OCI-LY3 (cell line): ENCODE measurements at regions not wholly inside any gene's neighbourhood (a gene's known extent, or its start where the extent isn't known, plus 50 kb on each side); places are given as distances from the start of the nearest gene placed in this dataset.

Experiments
- H2AFZ ChIP-seq: fragments of 200-600, 300-600 bp; shearing (Covaris generic); 2 replicates; pipeline ENCODE4 v1.6.0; 2014; ENCODE audit warnings: antibody characterized with exemption, low read depth, low read length
- H3K27ac ChIP-seq: fragments of 200-600, 300-600 bp; sonication (generic); 2 replicates; pipeline ENCODE4 v1.5.1; 2014; ENCODE audit warnings: mild to moderate bottlenecking, low read length, moderate library complexity, mixed read lengths
- H3K27me3 ChIP-seq: fragments of 200-600, 300-600 bp; sonication (generic); 2 replicates; pipeline ENCODE4 v1.6.1; 2014; ENCODE audit warnings: low read depth, low read length, mixed read lengths
- H3K36me3 ChIP-seq: fragments of 200-600, 300-600 bp; sonication (generic); replicated peaks from 2 replicates; pipeline ENCODE3; 2014; ENCODE audit warnings: low read depth, low read length, mixed read lengths
- H3K4me1 ChIP-seq: fragments of 300-600, 200-600 bp; sonication (generic); 2 replicates; pipeline ENCODE4 v1.6.1; 2014; ENCODE audit warnings: low read length, mixed read lengths
- H3K4me2 ChIP-seq: fragments of 200-600, 300-600 bp; sonication (generic); 2 replicates; pipeline ENCODE4 v1.6.1; 2014; ENCODE audit warnings: low read length, mixed read lengths
- H3K4me3 ChIP-seq: fragments of 300-600, 200-600 bp; sonication (generic); 2 replicates; pipeline ENCODE4 v1.5.1; 2014; ENCODE audit warnings: antibody characterized with exemption, mild to moderate bottlenecking, low read length, moderate library complexity
- H3K79me2 ChIP-seq: fragments of 300-600, 200-600 bp; shearing (Covaris generic); 2 replicates; pipeline ENCODE4 v1.6.1; 2014; ENCODE audit warnings: mild to moderate bottlenecking, low read length, mixed read lengths
- H3K9ac ChIP-seq: fragments of 300-600, 200-600 bp; shearing (Covaris generic); 2 replicates; pipeline ENCODE4 v1.6.0; 2014; ENCODE audit warnings: mild to moderate bottlenecking, low read length, moderate library complexity
- H3K9me3 ChIP-seq: fragments of 200-600, 300-600 bp; shearing (Covaris generic); 2 replicates; pipeline ENCODE4 v1.6.1; 2014; ENCODE audit warnings: low read length, mixed read lengths; ENCODE audit not compliant: insufficient read depth
- H4K20me1 ChIP-seq: fragments of 200-600, 300-600 bp; sonication (generic); 2 replicates; pipeline ENCODE4 v1.6.1; 2016; ENCODE audit warnings: low read length, mixed read lengths; ENCODE audit not compliant: insufficient read depth
- EZH2phosphoT487 ChIP-seq: fragments of 200-600 bp; shearing (Covaris generic); IDR thresholded peaks from 2 replicates; pipeline ENCODE4 v1.6.1; 2018; ENCODE audit warnings: antibody characterized with exemption, mixed run types, low read depth
- TF ChIP-seq, protein P1 (sequence below): fragments of 200-600, 300-600 bp; sonication (generic); IDR thresholded peaks from 2 replicates; pipeline ENCODE4 v1.5.1; 2014; ENCODE audit warnings: antibody characterized with exemption, low read length, low read depth

DNA sequence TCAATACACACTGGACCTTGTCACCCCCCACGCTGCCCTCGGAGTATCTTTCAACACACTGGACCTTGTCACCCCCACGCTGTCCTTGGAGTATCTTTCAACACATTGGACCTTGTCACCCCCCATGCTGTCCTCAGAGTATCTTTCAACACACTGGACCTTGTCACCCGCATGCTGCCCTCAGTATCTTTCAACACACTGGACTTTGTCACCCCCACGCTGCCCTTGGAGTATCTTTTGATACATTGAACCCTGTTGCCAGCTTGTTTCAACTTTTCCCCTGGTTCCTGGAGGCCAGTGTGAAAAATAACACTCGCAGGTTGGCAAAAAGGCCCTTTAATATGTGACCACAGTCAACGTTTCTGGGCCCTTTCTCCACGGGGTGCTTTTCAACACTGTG, 247.8 kb downstream of the TEX29 start:
- no peaks in the 10 kb centered on the region for H3K27me3 ChIP-seq
- H3K79me2 ChIP-seq = no peaks in the 10 kb centered on the region
- no peaks in the 10 kb centered on the region for H3K4me1 ChIP-seq
- H3K27ac ChIP-seq = no peak overlapping the region
- no peaks in the 10 kb centered on the region for H4K20me1 ChIP-seq
- H2AFZ ChIP-seq = no peak overlapping the region
- no peak overlapping the region for H3K9ac ChIP-seq
- H3K4me2 ChIP-seq = no peak overlapping the region
- H3K4me3 ChIP-seq = no peak overlapping the region
- H3K36me3 ChIP-seq = no peaks in the 10 kb centered on the region
- no peak for TF ChIP-seq EZH2phosphoT487
- TF ChIP-seq, protein P1, sequence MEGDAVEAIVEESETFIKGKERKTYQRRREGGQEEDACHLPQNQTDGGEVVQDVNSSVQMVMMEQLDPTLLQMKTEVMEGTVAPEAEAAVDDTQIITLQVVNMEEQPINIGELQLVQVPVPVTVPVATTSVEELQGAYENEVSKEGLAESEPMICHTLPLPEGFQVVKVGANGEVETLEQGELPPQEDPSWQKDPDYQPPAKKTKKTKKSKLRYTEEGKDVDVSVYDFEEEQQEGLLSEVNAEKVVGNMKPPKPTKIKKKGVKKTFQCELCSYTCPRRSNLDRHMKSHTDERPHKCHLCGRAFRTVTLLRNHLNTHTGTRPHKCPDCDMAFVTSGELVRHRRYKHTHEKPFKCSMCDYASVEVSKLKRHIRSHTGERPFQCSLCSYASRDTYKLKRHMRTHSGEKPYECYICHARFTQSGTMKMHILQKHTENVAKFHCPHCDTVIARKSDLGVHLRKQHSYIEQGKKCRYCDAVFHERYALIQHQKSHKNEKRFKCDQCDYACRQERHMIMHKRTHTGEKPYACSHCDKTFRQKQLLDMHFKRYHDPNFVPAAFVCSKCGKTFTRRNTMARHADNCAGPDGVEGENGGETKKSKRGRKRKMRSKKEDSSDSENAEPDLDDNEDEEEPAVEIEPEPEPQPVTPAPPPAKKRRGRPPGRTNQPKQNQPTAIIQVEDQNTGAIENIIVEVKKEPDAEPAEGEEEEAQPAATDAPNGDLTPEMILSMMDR = no peak
- H3K9me3 ChIP-seq = no peaks in the 10 kb centered on the region

- TF ChIP-seq EZH2phosphoT487 = no peak
- TF ChIP-seq, protein P1 = no peak
- H3K9me3 ChIP-seq = peaks cover 14% of the 10 kb centered on the region
- H4K20me1 ChIP-seq = no peaks in the 10 kb centered on the region
- no peak overlapping the region for H3K9ac ChIP-seq
- no peaks in the 10 kb centered on the region for H3K36me3 ChIP-seq
- H3K27ac ChIP-seq = no peak overlapping the region
- H3K4me2 ChIP-seq = no peak overlapping the region
- no peaks in the 10 kb centered on the region for H3K27me3 ChIP-seq
- no peak overlapping the region for H3K4me3 ChIP-seq
- no peak overlapping the region for H2AFZ ChIP-seq
- H3K4me1 ChIP-seq = no peaks in the 10 kb centered on the region
- H3K79me2 ChIP-seq = no peaks in the 10 kb centered on the region
Measured at GRCh38 chr13:111570911-111571310, 250.5 kb downstream of the TEX29 start.

- no peaks in the 10 kb centered on the region for H3K4me1 ChIP-seq
- H4K20me1 ChIP-seq = no peaks in the 10 kb centered on the region
- no peaks in the 10 kb centered on the region for H3K27me3 ChIP-seq
- no peaks in the 10 kb centered on the region for H3K79me2 ChIP-seq
- no peak overlapping the region for H3K4me3 ChIP-seq
- H3K4me2 ChIP-seq = no peak overlapping the region
- H2AFZ ChIP-seq = no peak overlapping the region
- no peak overlapping the region for H3K9ac ChIP-seq
- TF ChIP-seq EZH2phosphoT487 = no peak
- TF ChIP-seq, protein P1 = no peak
- H3K9me3 ChIP-seq = peaks cover 14% of the 10 kb centered on the region
- H3K36me3 ChIP-seq = no peaks in the 10 kb centered on the region
- no peak overlapping the region for H3K27ac ChIP-seq
Measured at GRCh38 chr13:111572956-111573761, 252.7 kb downstream of the TEX29 start.

GRCh38 chr13:111573801-111574200, 253.4 kb downstream of the TEX29 start:
- H2AFZ ChIP-seq = no peak overlapping the region
- H3K79me2 ChIP-seq = no peaks in the 10 kb centered on the region
- no peaks in the 10 kb centered on the region for H4K20me1 ChIP-seq
- H3K27ac ChIP-seq = no peak overlapping the region
- peaks cover 14% of the 10 kb centered on the region for H3K9me3 ChIP-seq
- no peak for TF ChIP-seq EZH2phosphoT487
- TF ChIP-seq, protein P1 = no peak
- no peak overlapping the region for H3K9ac ChIP-seq
- H3K27me3 ChIP-seq = no peaks in the 10 kb centered on the region
- no peaks in the 10 kb centered on the region for H3K36me3 ChIP-seq
- H3K4me1 ChIP-seq = no peaks in the 10 kb centered on the region
- H3K4me2 ChIP-seq = no peak overlapping the region
- no peak overlapping the region for H3K4me3 ChIP-seq
